Activated CD4-positive, alpha-beta T cell treated with anti-CD3 and anti-CD28 coated beads, Interleukin-10, Interleukin-2, amounts not matched to agents 100 ng/mL and 50 ng/mL, durations not matched to agents 16 hours and 8 hours (primary cell): ENCODE measurements at regions not wholly inside any gene's neighbourhood (a gene's known extent, or its start where the extent isn't known, plus 50 kb on each side); places are given as distances from the start of the nearest gene placed in this dataset.
"Not testable (repeated sequence)": the region's sequence is repeated elsewhere in the genome, so short reads cannot be mapped to it uniquely, and the experiment has no call there.

Experiments used
- DNase-seq: peaks from one replicate; pipeline ENCODE4 v3.0.0-alpha.2; 2020

DNA sequence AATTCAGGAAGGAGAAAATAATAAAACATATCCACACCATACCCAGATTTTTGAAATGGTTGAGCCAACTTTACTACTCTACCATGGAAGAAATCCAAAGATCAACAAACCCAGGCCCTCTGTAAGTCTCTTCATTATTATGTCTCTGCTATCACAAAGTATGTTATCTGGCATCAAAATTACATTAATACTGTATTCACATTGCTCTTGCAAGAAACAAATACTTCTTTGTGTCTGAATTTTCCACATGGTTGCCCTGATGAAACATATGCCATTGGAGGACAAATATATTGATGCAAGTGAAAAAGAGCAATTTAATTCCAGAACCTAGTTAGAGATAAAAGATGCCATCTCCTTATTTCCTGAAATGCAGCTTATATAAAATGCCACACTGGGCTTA is 204.0 kb downstream of the FZD1 start:
- DNase-seq = no peak

GRCh38 chr7:91473619-91474018 is 209.4 kb downstream of the FZD1 start:
- DNase-seq = no peak

DNA sequence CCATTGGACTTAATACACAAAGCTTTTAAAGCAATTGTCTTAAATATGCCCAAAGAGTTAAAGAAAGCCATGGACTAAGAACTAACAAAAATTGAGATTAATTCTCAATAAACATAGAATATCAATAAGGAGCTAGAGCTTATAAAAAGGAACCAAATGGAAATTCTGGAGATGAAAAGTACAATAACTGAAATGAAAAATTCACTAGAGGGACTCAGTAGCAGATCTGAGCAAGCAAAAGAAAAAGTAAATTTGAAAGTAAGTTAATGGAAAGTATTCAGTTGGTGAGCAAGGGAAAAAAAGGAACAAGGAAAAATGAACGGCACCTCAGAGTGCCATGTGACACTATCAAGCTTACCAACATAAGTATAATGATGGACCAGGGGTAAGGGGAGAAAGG is 209.8 kb downstream of the FZD1 start:
- no peak for DNase-seq

DNA sequence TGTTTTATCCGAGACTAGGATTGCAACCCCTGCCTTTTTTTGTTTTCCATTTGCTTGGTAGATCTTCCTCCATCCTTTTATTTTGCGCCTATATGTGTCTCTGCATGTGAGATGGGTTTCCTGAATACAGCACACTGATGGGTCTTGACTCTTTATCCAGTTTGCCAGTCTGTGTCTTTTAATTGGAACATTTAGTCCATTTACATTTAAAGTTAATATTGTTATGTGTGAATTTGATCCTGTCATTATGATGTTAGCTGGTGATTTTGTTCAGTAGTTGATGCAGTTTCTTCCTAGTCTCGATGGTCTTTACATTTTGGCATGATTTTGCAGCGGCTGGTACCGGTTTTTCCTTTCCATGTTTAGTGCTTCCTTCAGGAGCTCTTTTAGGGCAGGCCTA is 216.2 kb downstream of the FZD1 start:
- DNase-seq = not testable (repeated sequence)

DNA sequence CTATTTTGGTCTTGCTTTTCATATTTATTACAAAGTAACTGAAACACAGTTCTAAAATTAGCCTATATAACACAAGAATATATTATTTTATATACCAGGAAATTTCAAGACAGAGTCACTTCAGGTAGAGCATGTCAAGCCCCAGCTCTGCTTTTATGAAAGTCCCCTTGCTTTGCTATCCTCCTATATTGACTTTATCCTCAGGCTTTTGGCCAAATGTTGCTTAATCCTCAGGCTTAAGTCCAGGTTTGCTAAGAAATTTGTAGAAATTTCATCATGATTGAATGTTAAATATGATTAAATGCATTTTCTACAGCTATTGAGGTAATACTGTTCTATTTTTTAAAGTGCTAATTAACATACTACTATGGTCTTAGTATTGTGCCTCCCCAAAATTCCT is 227.6 kb downstream of the FZD1 start:
- DNase-seq = no peak

DNA sequence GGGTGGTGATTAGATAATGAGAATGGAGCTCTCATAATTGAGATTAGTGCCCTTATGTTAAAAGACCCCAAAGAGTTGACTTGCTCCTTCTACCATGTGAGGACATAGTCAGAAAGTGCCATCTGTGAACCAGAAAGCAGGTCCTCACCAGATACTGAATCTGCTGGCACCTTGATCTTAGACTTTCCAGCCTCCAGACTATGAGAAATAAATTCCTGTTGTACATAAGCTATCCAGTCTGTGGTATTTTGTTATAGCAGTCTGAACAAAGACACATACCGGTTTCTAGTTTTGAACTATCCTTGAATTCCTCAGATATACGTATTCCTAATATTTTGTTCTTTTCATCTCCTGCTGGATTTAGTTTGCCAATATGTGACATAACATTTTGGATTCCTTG is 228.1 kb downstream of the FZD1 start:
- DNase-seq = no peak

DNA sequence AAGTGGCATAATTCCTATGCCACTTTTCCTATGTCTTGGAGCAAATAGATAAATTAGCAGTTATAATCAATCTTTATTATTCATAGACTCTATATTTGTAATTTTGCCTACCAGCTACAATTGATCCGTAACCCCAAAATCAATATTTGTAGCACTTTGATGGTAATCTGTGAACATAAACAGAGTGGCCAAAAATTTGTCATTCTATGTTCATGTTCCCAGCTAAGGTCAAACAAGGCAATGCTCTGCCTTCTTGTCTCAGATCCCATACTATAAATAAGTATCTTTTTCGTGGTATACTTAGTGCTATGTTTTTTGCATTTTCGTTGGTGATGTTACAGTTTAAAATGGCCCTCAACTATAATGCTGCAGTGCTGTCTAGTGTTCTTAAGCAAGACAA is 228.5 kb downstream of the FZD1 start:
- no peak for DNase-seq

GRCh38 chr7:91494450-91494849 is 230.2 kb downstream of the FZD1 start:
- DNase-seq = no peak

GRCh38 chr7:91496251-91496820 is 232.1 kb downstream of the FZD1 start:
- no peak for DNase-seq

- DNase-seq = not testable (repeated sequence)
These were observed 233.0 kb downstream of the FZD1 start for GRCh38 chr7:91497277-91497676.

- DNase-seq = no peak
These were observed 239.8 kb downstream of the FZD1 start for GRCh38 chr7:91503934-91504555.

- no peak for DNase-seq
These were observed 240.7 kb downstream of the FZD1 start for GRCh38 chr7:91504919-91505318.

- not testable (repeated sequence) for DNase-seq
These were observed 242.7 kb downstream of the FZD1 start for GRCh38 chr7:91506966-91507365.

GRCh38 chr7:91511861-91512260 is 247.6 kb downstream of the FZD1 start:
- not testable (repeated sequence) for DNase-seq

DNA sequence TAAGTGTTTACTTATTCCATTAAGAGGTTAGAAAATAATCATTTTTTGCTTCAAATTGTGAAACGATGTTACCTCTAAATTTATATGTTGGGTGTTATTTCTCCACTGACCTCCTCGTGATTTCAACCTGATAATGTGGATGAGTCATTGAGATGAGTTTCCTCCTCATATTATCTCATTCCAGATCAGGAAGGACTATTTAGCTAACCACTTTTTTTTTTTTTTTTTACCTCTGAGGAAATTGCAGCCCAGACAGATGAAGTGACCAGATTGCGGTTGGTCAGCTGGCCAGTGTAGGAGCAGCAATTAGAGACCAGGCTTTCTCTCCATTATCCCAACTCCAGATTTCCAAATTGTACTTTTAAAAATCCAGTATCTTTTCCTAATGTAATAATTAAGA is 248.7 kb downstream of the FZD1 start:
- DNase-seq = no peak

- no peak for DNase-seq
These were observed 250.4 kb downstream of the FZD1 start for GRCh38 chr7:91514591-91514990.

- no peak for DNase-seq
These were observed 251.7 kb downstream of the FZD1 start for GRCh38 chr7:91515961-91516360.

DNA sequence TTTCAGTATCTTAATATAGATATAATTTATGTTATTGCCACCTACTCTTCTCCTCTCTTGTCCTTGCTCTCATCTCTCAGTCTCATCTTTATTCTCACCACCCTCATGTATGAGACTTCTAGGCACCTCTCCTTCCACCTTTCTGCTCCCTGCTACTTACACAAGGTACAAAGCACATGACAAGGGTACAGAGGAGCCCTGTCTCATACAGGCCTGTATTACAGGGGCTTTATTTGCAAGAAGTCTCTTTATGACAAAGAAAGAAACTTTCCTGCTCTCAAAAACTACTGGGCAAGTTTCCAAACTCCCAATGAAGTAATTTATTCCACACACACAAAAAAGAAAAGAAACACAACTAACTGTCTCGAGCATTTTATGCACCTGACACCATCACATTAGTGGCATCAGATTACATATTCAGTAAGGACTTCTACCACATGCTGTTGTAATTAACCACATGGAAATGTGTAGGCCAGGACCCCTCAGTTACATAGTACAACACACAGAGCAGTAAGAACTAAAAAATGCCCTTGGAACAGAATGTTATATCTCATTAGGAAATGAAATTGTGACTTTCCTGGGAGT is 253.1 kb downstream of the FZD1 start:
- DNase-seq = no peak

DNA sequence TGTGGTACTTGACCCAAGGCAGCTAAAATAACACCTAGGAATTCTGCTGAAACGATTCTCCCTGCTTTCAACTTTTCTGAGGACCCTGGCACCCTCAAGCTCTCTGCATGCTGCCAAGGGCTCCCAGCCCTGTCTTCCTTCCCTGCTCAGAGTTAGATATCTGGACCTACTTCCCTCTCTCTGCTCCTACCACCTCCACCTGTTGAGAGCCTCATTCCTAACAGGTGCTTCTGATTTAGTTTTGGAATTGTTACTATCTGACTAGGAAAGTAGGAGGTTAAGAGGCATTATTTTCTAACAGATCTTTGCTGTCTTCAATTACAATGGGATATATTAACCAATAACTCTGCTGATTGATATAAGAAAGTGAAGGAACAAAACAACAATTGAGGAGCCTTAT is 253.8 kb downstream of the FZD1 start:
- DNase-seq = no peak

DNA sequence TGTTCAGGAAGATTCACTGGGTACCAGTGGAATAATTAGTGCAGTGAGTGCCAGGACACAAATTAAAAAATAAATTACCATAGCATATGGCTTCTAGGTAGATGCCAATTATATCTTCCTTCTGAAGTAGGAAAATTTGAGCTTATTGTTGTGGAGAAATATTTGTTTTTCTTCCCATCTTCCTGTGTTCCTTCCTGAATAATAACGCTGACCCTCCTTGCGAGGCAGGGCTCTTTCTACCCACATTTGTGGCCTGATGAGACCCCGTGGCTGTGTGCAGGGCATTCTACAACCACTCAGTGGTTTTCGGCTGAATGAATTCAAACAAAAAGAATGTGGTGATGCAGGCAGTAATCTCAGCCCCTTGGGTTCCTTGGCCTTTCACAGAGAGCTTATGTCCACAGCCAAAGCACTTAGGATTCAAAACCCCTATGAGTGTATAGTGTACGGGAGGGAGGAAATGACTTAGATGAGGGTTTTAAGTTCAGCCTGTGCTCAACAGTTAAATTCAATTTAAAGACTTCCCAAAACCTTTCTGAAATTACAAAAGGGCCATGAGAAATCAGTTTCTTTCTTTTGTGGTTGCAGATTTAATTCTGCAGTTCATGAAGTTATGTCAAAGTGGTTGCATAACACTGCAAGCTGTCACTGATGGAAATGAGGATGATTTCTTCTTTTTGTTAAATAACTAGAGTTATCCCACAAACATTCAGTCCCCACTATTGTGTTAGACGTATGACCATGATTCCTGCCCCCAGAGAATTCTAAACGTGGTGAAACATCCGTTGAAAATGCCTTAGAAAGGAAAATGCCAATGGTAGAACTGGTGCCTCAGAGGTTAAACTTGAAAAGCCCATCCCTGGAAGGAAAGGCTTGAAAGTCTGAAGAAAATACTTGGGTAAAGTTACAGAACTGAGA is 255.3 kb downstream of the FZD1 start:
- no peak for DNase-seq

DNA sequence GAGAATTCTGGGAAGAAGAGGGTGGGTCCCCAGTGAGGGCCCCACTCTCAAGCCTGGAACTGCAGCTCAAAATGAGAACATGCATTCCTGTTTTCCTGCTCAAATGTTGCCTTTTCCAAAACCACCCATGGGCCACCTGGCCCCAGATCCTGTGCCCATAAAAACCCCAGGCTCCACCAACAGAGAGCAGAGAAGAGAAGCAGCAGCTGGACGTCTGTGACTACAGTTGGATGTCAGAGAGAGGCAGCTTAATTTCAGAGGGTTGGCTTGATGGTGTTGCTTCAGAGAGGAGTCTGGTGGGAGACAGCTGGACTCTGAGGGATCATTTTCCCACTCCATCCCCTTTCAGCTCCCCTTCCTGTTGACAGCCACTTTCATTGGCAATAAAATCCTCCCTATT is 256.4 kb downstream of the FZD1 start:
- DNase-seq = no peak

GRCh38 chr7:91526404-91526803 is 262.2 kb downstream of the FZD1 start:
- DNase-seq = no peak

GRCh38 chr7:91527460-91527859 is 263.2 kb downstream of the FZD1 start:
- no peak for DNase-seq

GRCh38 chr7:91533996-91534395 is 269.8 kb downstream of the FZD1 start:
- no peak for DNase-seq
